Heart left ventricle (tissue), 16 donors: ENCODE measurements at regions not wholly inside any gene's neighbourhood (a gene's known extent, or its start where the extent isn't known, plus 50 kb on each side); places are given as distances from the start of the nearest gene placed in this dataset.

Source experiments
- ATAC-seq, 4 donors: fragments of 200-7000 bp; cut with Tn5 transposase; one replicate each; pipeline ENCODE4 v1.9.1; 2020 to 2022; ENCODE audit warnings: moderate library complexity in 4 of 4, mild to moderate bottlenecking in 3 of 4, moderate number of reproducible peaks in 1 of 4
- DNase-seq, 5 donors: peaks; one replicate each; pipeline ENCODE4 v3.0.0-alpha.2; 2020
- H3K27ac ChIP-seq, 12 donors: fragments of 200-600 bp; sonication (generic) in 4 of 12; one replicate each; pipeline versions ENCODE4 v1.5.0 to v1.8.0; 2016 to 2022; ENCODE audit warnings: mild to moderate bottlenecking in 2 of 12
- H3K27me3 ChIP-seq, 9 donors: fragments of 200-600 bp; sonication (generic) in 2 of 9; one replicate each; pipeline versions ENCODE4 v1.5.1 to v1.8.0; 2016 to 2022; ENCODE audit warnings: mild to moderate bottlenecking in 3 of 9
- H3K36me3 ChIP-seq, 9 donors: fragments of 200-600 bp; sonication (generic) in 2 of 9; one replicate each; pipeline versions ENCODE4 v1.5.0 to v1.8.0; 2018 to 2022; ENCODE audit warnings: mild to moderate bottlenecking in 2 of 9
- H3K4me1 ChIP-seq, 12 donors: fragments of 200-600 bp; sonication (generic) in 4 of 12; one replicate each; pipeline versions ENCODE4 v1.5.0 to v1.8.0; 2016 to 2022; ENCODE audit warnings: mild to moderate bottlenecking in 3 of 12
- H3K4me3 ChIP-seq, 12 donors: fragments of 200-600 bp; sonication (generic) in 4 of 12; one replicate each; pipeline versions ENCODE4 v1.5.0 to v1.8.0; 2017 to 2022; ENCODE audit warnings: mild to moderate bottlenecking in 9 of 12, moderate library complexity in 4 of 12
- H3K9me3 ChIP-seq, 12 donors: fragments of 200-600 bp; sonication (generic) in 4 of 12; one replicate each; pipeline versions ENCODE4 v1.5.0 to v1.8.0; 2016 to 2022; ENCODE audit warnings: mild to moderate bottlenecking in 1 of 12
- CTCF ChIP-seq, 12 donors: fragments of 200-600 bp; sonication (generic) in 4 of 12; IDR thresholded peaks; one replicate each; pipeline versions ENCODE4 v1.5.0 to v1.8.0; 2018 to 2022; ENCODE audit warnings: antibody characterized with exemption in 12 of 12, mild to moderate bottlenecking in 5 of 12
- POLR2A ChIP-seq, 2 donors: fragments of 450-650 bp; IDR thresholded peaks; one replicate each; pipeline ENCODE4 v1.6.1; 2017; ENCODE audit warnings: antibody characterized with exemption in 2 of 2, mild to moderate bottlenecking in 2 of 2, moderate library complexity in 2 of 2
- WGBS, 4 donors: extraction: QIAGEN DNeasy Blood & Tissue Kit in 2 of 4; methylation state at CpG; one replicate each; pipeline versions ENCODE4 v1.1.5 to v1.1.7; 2013 to 2018; 5-methylcytosine and 5-hydroxymethylcytosine counted together
- intact Hi-C, 10 donors: fragments of 100-400 bp; cut with DNase I; formaldehyde crosslinking; loops; one replicate each; pipeline versions ENCODE4 v1.11.1 to v1.14.2; 2022
- donor health status: ischemic (EF 13 %, LVEDD 7.1; RV severe dilation, severe dysfunction).
- donor health status: healthy with polysubstance abuse.
- donor health status: DM: no; HTN: yes; CAD: no.
- donor health status: DM: no; HTN: no; CAD: no.
- donor health status: ischemic (EF 25% LVEDD 6.9; RV normal size, moderate dysfunction).
- donor health status: ischemic (EF 25% LVEDD 5.7; RV mildly dilated, moderate dysfunction).
- donor health status: healthy.
- donor health status: DM: yes; HTN: yes; CAD: no.
- donor health status: ischemic (EF 35%, LVEDD 5.7; RV mildly dilated, moderate dysfunction).
- donor health status: nonischemic (EF 11% LVEDD 7.7; RV severe dilation, severe dysfunction).
- donor health status: DM: yes; HTN: yes; CAD: no.
- donor health status: PGD.
- donor health status: ischemic (EF 29% LVEDD 5.4; RV normal size, mild dysfunction).
- donor health status: nonischemic (EF 23%, LVEDD 6.1; RV moderate dilation, normal function).

GRCh38 chrY:12421072-12421787, 279.8 kb upstream of the USP9Y start:
- H3K27ac ChIP-seq, result no peak overlapping the region
- intact Hi-C loops, result no loop called here
- H3K36me3 ChIP-seq, result no peaks in the 10 kb centered on the region
- TF ChIP-seq POLR2A (IDR thresholded peaks at IDR 0.05), result no peak
- TF ChIP-seq CTCF (IDR thresholded peaks at IDR 0.05), result peak in 3 of 12 donors; percentile 21 to 37 (median 35)
- DNase-seq (peak in 3 of 5 donors; percentile 29 to 67 (median 37)), ATAC-seq (peak in 1 of 4 donors; percentile 86)
- 2% methylated on average over 60 of the region's 60 CpGs; no CpG with 5 or more reads in 2 of the 4 donors for WGBS, 4 donors
- H3K27me3 ChIP-seq, result no peaks in the 10 kb centered on the region
- peak overlapping the region in 7 of 12 donors; percentile 29 to 56 (median 50) for H3K4me3 ChIP-seq
- H3K4me1 ChIP-seq, result no peaks in the 10 kb centered on the region
- no peaks in the 10 kb centered on the region for H3K9me3 ChIP-seq

- no peak for ATAC-seq
- WGBS, 4 donors, result 19% methylated on average over 18 of the region's 18 CpGs; no CpG with 5 or more reads in 2 of the 4 donors
- intact Hi-C loops, result no loop called here
- Histone ChIP-seq H3K27me3 (no peaks in the 10 kb centered on the region), H3K27ac (no peak overlapping the region), H3K9me3 (no peaks in the 10 kb centered on the region), H3K4me3 (peak overlapping the region in 7 of 12 donors; percentile 29 to 56 (median 50)), H3K36me3 (no peaks in the 10 kb centered on the region), H3K4me1 (no peaks in the 10 kb centered on the region)
- DNase-seq, result no peak
- TF ChIP-seq CTCF (IDR thresholded peaks at IDR 0.05) (peak in 1 of 12 donors; percentile 2), POLR2A (IDR thresholded peaks at IDR 0.05) (no peak)
Observed at GRCh38 chrY:12421788-12422124, 279.3 kb upstream of the USP9Y start.

GRCh38 chrY:12422536-12422935, 278.5 kb upstream of the USP9Y start:
- ATAC-seq (no peak), DNase-seq (no peak)
- intact Hi-C loops, result no loop called here
- Histone ChIP-seq H3K4me3 (no peak overlapping the region), H3K9me3 (no peaks in the 10 kb centered on the region), H3K27ac (no peak overlapping the region), H3K27me3 (no peaks in the 10 kb centered on the region), H3K4me1 (no peaks in the 10 kb centered on the region), H3K36me3 (no peaks in the 10 kb centered on the region)
- no peak for TF ChIP-seq CTCF (IDR thresholded peaks at IDR 0.05)
- TF ChIP-seq POLR2A (IDR thresholded peaks at IDR 0.05), result no peak
- WGBS, 4 donors, result 88 to 92% methylated on average over 5 of the region's 5 CpGs; no CpG with 5 or more reads in 2 of the 4 donors

- intact Hi-C loops, result no loop called here
- Histone ChIP-seq H3K27ac (no peak overlapping the region), H3K27me3 (no peaks in the 10 kb centered on the region), H3K9me3 (no peaks in the 10 kb centered on the region), H3K4me1 (no peaks in the 10 kb centered on the region), H3K4me3 (no peak overlapping the region), H3K36me3 (no peaks in the 10 kb centered on the region)
- TF ChIP-seq CTCF (IDR thresholded peaks at IDR 0.05) (no peak), POLR2A (IDR thresholded peaks at IDR 0.05) (no peak)
- no peak for ATAC-seq
- WGBS, 4 donors, result 71 to 74% methylated on average over 6 of the region's 6 CpGs; no CpG with 5 or more reads in 2 of the 4 donors
- no peak for DNase-seq
Observed at GRCh38 chrY:12423416-12424252, 277.4 kb upstream of the USP9Y start.
